A673 (cell line): ENCODE measurements at regions not wholly inside any gene's neighbourhood (a gene's known extent, or its start where the extent isn't known, plus 50 kb on each side); places are given as distances from the start of the nearest gene placed in this dataset.

Experiments
- BruUV-seq: library from RNA; stranded (reverse); fragments of 400-500 nt; replicated peaks from 2 replicates; lab custom pipeline; 2021; lab: Mats Ljungman, UMichigan
- CTCF ChIA-PET: fragments of 300-600 bp; sonication (Branson Sonifier 250); formaldehyde crosslinking; loops from one replicate; lab custom pipeline; 2022; ENCODE audit warnings: antibody characterized with exemption; lab: Charles Lee
- POLR2A ChIA-PET: fragments of 300-600 bp; sonication (Branson Sonifier 250); formaldehyde crosslinking; loops from one replicate; lab custom pipeline; 2022; ENCODE audit warnings: antibody characterized with exemption; ENCODE audit not compliant: low non-redundant PET; lab: Charles Lee
- DNase-seq: peaks from one replicate; pipeline ENCODE4 v3.0.0-alpha.2; 2015; ENCODE audit warnings: low spot score
- H3K27ac ChIP-seq: fragments of 200-600 bp; sonication (generic); 2 replicates; pipeline ENCODE4 v1.5.1; 2016; ENCODE audit warnings: mixed run types, low read depth, mild to moderate bottlenecking, mixed read lengths, antibody characterized with exemption, low read length; ENCODE audit not compliant: poor library complexity, severe bottlenecking
- H3K27me3 ChIP-seq: fragments of 200-600 bp; sonication (generic); replicated peaks from 2 replicates; pipeline ENCODE4 v1.6.1; 2017; ENCODE audit warnings: mixed run types, low read depth, mild to moderate bottlenecking, mixed read lengths, antibody characterized with exemption, low read length; ENCODE audit not compliant: insufficient read depth, poor library complexity
- H3K36me3 ChIP-seq: fragments of 200-600 bp; sonication (generic); 2 replicates; pipeline ENCODE4 v1.6.1; 2016; ENCODE audit warnings: mixed run types, mild to moderate bottlenecking, mixed read lengths, antibody characterized with exemption, low read length; ENCODE audit not compliant: insufficient read depth, poor library complexity, severe bottlenecking
- H3K4me1 ChIP-seq: fragments of 200-600 bp; sonication (generic); 2 replicates; pipeline ENCODE4 v1.6.1; 2017; ENCODE audit warnings: mixed run types, mild to moderate bottlenecking, mixed read lengths, antibody characterized with exemption, low read length; ENCODE audit not compliant: insufficient read depth, poor library complexity, severe bottlenecking
- H3K4me3 ChIP-seq: fragments of 200-600 bp; sonication (generic); 2 replicates; pipeline ENCODE4 v1.5.1; 2016; ENCODE audit warnings: low read depth, mixed run types, mild to moderate bottlenecking, mixed read lengths, low read length; ENCODE audit not compliant: poor library complexity, severe bottlenecking
- H3K9me3 ChIP-seq: fragments of 200-600 bp; sonication (generic); 2 replicates; pipeline ENCODE4 v1.6.1; 2016; ENCODE audit warnings: mixed run types, low read depth, mild to moderate bottlenecking, mixed read lengths, antibody characterized with exemption, low read length; ENCODE audit not compliant: poor library complexity, severe bottlenecking
- EZH2 ChIP-seq: fragments of 200-600 bp; sonication (generic); IDR thresholded peaks from 2 replicates; pipeline ENCODE4 v1.6.1; 2017; ENCODE audit warnings: borderline replicate concordance, low read depth, mild to moderate bottlenecking, mixed read lengths, antibody characterized with exemption, low read length; ENCODE audit not compliant: poor library complexity, severe bottlenecking
- intact Hi-C: fragments of 100-400 bp; cut with micrococcal nuclease; formaldehyde crosslinking; loops from one replicate; pipeline ENCODE4 v1.10.0; 2022; ENCODE audit not compliant: unreplicated experiment
- TF ChIP-seq, protein P1 (sequence below): fragments of 300-800, 200-600 bp; sonication (generic); conservative IDR thresholded peaks from 2 replicates; pipeline ENCODE4 v1.5.1; 2017; ENCODE audit warnings: low read depth, mild to moderate bottlenecking, antibody characterized with exemption, low read length, moderate library complexity, mixed read lengths

DNA sequence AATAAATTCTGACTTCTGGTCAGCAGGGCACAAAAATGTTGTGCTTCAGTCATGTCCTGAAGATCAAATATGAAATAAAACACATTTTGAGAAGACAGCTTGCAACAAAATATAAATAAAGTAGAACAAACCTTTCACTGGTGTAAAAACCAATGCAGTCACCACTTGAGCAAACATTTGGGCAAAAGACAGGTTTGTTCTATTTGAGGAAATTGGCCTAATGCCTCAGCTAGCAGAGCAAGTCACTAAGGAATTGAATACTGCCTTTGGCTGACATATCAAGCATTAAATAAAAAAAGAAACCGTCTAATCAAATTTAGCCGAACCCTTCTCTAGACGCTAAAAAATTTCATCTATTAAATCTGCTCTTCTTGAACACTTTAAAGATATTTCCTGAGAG is 475.4 kb upstream of the CNTN3 start:
- H3K9me3 ChIP-seq = no peaks in the 10 kb centered on the region
- H3K36me3 ChIP-seq = no peaks in the 10 kb centered on the region
- intact Hi-C loops = no loop called here
- TF ChIP-seq, protein P1, sequence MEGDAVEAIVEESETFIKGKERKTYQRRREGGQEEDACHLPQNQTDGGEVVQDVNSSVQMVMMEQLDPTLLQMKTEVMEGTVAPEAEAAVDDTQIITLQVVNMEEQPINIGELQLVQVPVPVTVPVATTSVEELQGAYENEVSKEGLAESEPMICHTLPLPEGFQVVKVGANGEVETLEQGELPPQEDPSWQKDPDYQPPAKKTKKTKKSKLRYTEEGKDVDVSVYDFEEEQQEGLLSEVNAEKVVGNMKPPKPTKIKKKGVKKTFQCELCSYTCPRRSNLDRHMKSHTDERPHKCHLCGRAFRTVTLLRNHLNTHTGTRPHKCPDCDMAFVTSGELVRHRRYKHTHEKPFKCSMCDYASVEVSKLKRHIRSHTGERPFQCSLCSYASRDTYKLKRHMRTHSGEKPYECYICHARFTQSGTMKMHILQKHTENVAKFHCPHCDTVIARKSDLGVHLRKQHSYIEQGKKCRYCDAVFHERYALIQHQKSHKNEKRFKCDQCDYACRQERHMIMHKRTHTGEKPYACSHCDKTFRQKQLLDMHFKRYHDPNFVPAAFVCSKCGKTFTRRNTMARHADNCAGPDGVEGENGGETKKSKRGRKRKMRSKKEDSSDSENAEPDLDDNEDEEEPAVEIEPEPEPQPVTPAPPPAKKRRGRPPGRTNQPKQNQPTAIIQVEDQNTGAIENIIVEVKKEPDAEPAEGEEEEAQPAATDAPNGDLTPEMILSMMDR = no peak
- TF ChIP-seq EZH2 = no peak
- ChIA-PET CTCF (no interaction called here), POLR2A (no interaction called here)
- DNase-seq = no peak
- no TSS peak for BruUV-seq
- no peaks in the 10 kb centered on the region for H3K4me1 ChIP-seq
- H3K4me3 ChIP-seq = no peak overlapping the region
- H3K27ac ChIP-seq = no peak overlapping the region
- H3K27me3 ChIP-seq = no peaks in the 10 kb centered on the region

DNA sequence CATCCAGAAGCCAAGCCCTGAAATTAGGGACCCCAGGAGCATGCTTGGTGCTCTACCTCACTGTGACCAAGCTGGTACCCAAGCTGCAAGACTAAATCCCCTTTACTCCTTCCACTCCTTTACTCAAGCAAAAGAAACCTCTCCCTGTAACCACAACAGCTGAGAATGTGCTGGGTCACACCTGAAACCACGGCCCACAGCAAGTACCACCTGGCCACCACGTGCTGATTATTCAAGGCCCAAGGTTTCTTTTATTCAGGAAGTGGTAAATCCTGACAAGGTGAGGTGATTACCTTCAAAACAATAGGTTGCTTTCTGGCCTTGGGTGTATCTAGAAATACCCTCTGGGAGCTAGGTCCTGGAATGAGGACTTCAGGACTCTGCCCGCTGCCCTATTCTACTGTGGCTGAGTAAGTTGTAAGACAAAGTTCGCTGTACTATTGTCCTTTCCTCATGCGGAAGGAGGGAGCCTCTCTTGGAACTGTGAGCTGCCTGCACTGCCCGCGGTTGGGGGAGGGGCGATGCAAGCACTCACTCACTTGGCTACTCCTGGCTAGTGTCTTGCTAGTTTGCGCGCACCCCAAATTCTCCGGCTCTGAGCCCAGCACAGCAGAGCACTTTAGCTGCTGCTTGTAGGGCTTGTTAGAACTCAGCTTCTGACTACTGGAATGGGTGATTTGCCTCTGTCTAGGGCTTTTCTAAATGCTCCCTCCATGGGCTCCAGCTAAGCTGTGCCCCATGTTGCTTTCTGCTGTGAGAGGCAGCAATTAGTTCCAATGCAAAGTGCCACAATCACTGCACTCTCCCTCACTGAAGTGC is 487.1 kb upstream of the CNTN3 start:
- no peaks in the 10 kb centered on the region for H3K9me3 ChIP-seq
- no peak overlapping the region for H3K4me3 ChIP-seq
- ChIA-PET POLR2A (no interaction called here), CTCF (no interaction called here)
- H3K27ac ChIP-seq = no peak overlapping the region
- intact Hi-C loops = no loop called here
- DNase-seq = no peak
- no TSS peak for BruUV-seq
- no peaks in the 10 kb centered on the region for H3K4me1 ChIP-seq
- no peak for TF ChIP-seq EZH2
- TF ChIP-seq, protein P1 = no peak
- H3K27me3 ChIP-seq = no peaks in the 10 kb centered on the region
- no peaks in the 10 kb centered on the region for H3K36me3 ChIP-seq

DNA sequence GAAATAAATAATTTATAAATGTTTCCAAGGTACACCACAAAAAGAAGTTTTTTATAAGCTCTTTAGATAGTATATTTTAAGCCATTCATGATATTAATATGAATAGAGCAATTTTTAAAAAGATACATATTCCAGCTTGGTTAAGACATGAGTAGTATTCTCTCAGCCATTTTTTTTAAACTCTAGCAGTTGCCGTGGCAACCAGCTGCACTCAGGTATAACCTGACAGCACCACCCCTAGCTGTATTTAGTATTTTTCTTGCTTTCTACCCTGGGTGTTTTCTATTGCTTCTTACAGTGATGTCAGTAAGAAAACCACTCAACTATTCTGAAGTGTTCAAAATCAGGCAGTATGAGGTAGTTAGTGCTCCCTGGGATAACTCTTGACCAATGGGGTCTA is 496.3 kb upstream of the CNTN3 start:
- no peaks in the 10 kb centered on the region for H3K27me3 ChIP-seq
- ChIA-PET POLR2A (no interaction called here), CTCF (no interaction called here)
- H3K4me1 ChIP-seq = no peaks in the 10 kb centered on the region
- no peaks in the 10 kb centered on the region for H3K9me3 ChIP-seq
- intact Hi-C loops = no loop called here
- BruUV-seq = no TSS peak
- H3K36me3 ChIP-seq = no peaks in the 10 kb centered on the region
- TF ChIP-seq EZH2 = no peak
- TF ChIP-seq, protein P1 = no peak
- no peak overlapping the region for H3K4me3 ChIP-seq
- H3K27ac ChIP-seq = no peak overlapping the region
- DNase-seq = no peak
